ENCODE measurements at regions not wholly inside any gene's neighbourhood (a gene's known extent, or its start where the extent isn't known, plus 50 kb on each side); places are given as distances from the start of the nearest gene placed in this dataset.
A peak's percentile ranks its signal among the peaks of the same experiment; 100 is the strongest.
"Not testable (repeated sequence)": the region's sequence is repeated elsewhere in the genome, so short reads cannot be mapped to it uniquely, and the experiment has no call there.

DNA sequence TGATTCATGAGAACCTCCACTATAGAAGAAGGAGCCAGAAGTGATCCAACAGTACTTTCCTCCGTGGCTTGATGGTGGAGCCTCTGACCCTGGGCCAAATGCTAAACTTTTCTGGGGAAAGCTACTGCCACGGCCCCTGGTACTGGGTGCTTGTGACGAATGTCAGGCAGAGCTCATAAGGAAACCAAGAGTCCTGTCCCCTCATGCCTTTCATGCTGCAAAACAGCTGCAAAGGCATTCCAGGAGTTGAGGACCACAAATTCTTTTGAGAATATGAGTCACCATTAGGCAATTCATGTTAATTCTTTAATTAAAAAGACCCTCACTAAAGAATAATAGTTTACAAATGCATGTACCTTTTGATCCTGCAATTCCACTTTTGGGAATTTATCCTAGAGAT, 700.4 kb upstream of the FAM241A start:
- H3K4me1 ChIP-seq (ENCODE audit: control insufficient read depth, insufficient read depth, low read length, unreplicated experiment); H3K36me3 ChIP-seq (ENCODE audit: insufficient read depth, low read length); H3K4me3 ChIP-seq (ENCODE audit: low read depth, low read length); H3K27ac ChIP-seq (ENCODE audit: low read depth, low read length); H3K79me2 ChIP-seq (ENCODE audit: control insufficient read depth, insufficient read depth, low read length, unreplicated experiment); H2AFZ ChIP-seq (ENCODE audit: low read length, unreplicated experiment); H3K27me3 ChIP-seq (ENCODE audit: insufficient read depth, low read length): not testable (repeated sequence)

DNA sequence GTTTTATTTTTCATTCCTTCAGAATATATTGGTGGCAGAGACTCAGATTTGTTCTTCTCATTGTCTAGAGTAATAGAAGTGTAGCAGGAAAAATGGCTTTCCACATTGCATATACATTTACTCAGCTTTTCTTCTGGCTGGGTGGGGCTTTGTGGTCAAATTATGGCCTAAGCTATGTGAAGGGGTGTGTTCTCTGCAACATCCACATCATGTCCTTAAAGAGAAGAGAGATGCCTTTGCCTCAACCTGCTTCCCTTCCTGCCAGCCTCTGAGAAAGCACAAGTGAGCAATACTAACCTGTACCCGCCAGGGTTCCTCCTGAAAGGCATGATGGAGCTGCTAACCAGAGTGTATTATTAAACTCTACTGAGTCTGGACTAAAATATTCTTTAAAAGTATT, 695.6 kb upstream of the FAM241A start:
- Histone ChIP-seq H3K4me3 (ENCODE audit: low read depth, low read length) (no peak overlapping the region), H3K27ac (ENCODE audit: low read depth, low read length) (no peak overlapping the region), H3K4me1 (ENCODE audit: control insufficient read depth, insufficient read depth, low read length, unreplicated experiment) (no peaks in the 10 kb centered on the region), H3K27me3 (ENCODE audit: insufficient read depth, low read length) (no peaks in the 10 kb centered on the region), H2AFZ (ENCODE audit: low read length, unreplicated experiment) (no peak overlapping the region), H3K79me2 (ENCODE audit: control insufficient read depth, insufficient read depth, low read length, unreplicated experiment) (no peaks in the 10 kb centered on the region), H3K36me3 (ENCODE audit: insufficient read depth, low read length) (no peaks in the 10 kb centered on the region)

DNA sequence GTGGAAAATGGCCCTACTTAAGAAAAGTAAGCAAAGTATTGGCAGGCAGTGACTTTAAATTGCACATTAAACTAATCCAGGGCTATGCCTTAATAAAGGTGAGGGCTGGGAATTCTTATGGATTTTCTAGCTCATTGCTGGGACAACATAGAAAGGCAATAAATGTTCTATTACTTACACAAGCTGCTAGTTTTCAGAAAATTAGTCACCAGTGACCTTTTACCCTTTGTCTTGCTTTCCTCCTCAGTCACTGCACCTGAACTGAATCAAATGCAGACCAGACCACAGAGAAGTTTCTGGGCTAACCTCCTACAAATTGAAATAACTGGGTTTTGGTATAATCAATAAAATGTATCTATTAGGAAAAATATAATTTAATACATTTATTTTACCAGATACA, 694.4 kb upstream of the FAM241A start:
- Histone ChIP-seq H2AFZ (ENCODE audit: low read length, unreplicated experiment) (no peak overlapping the region), H3K27me3 (ENCODE audit: insufficient read depth, low read length) (no peaks in the 10 kb centered on the region), H3K4me1 (ENCODE audit: control insufficient read depth, insufficient read depth, low read length, unreplicated experiment) (no peaks in the 10 kb centered on the region), H3K27ac (ENCODE audit: low read depth, low read length) (no peak overlapping the region), H3K79me2 (ENCODE audit: control insufficient read depth, insufficient read depth, low read length, unreplicated experiment) (no peaks in the 10 kb centered on the region), H3K36me3 (ENCODE audit: insufficient read depth, low read length) (no peaks in the 10 kb centered on the region), H3K4me3 (ENCODE audit: low read depth, low read length) (no peak overlapping the region)

DNA sequence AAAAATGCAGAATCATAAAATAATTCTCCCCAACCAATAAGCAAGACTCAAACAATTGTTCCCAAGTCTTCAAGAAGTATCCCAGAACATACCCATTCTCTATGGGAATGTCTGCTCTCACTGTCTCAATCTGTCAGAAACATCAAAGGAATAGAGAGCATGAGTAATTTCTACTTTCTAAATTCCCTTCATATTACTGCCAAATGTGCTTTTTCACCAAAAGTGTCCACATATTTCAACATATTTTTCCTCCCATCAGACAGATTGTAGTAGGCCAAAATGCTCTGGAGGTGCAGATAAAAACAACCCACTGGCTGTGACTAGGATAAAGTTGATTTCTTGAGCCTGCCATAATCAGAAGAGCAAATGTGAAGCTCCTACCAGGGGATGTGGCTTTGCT, 692.0 kb upstream of the FAM241A start:
- Histone ChIP-seq H3K27ac (ENCODE audit: low read depth, low read length) (no peak overlapping the region), H3K4me1 (ENCODE audit: control insufficient read depth, insufficient read depth, low read length, unreplicated experiment) (no peaks in the 10 kb centered on the region), H3K79me2 (ENCODE audit: control insufficient read depth, insufficient read depth, low read length, unreplicated experiment) (no peaks in the 10 kb centered on the region), H3K27me3 (ENCODE audit: insufficient read depth, low read length) (no peaks in the 10 kb centered on the region), H2AFZ (ENCODE audit: low read length, unreplicated experiment) (no peak overlapping the region), H3K4me3 (ENCODE audit: low read depth, low read length) (no peak overlapping the region), H3K36me3 (ENCODE audit: insufficient read depth, low read length) (no peaks in the 10 kb centered on the region)

DNA sequence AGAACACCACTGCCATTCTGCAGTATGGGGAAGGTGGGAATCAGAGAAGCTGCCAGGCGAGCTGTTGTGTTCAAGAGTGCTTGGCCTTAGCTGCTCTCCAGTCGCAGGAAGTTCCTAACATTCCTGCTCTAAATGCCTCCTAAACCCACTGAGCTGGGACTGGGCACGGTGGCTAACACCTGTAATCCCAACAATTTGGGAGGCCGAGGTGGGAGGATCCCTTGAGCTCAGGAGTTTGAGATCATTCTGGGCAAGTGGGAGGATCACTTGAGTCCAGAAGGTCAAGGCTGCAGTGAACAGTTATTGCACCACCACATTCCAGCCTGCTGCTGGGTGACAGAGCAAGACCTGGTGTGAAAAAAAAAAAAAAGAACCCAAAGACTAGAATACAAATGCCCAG, 690.3 kb upstream of the FAM241A start:
- Histone ChIP-seq H3K27me3 (ENCODE audit: insufficient read depth, low read length) (no peaks in the 10 kb centered on the region), H3K79me2 (ENCODE audit: control insufficient read depth, insufficient read depth, low read length, unreplicated experiment) (no peaks in the 10 kb centered on the region), H3K36me3 (ENCODE audit: insufficient read depth, low read length) (no peaks in the 10 kb centered on the region), H3K27ac (ENCODE audit: low read depth, low read length) (no peak overlapping the region), H3K4me1 (ENCODE audit: control insufficient read depth, insufficient read depth, low read length, unreplicated experiment) (no peaks in the 10 kb centered on the region), H3K4me3 (ENCODE audit: low read depth, low read length) (no peak overlapping the region), H2AFZ (ENCODE audit: low read length, unreplicated experiment) (no peak overlapping the region)

DNA sequence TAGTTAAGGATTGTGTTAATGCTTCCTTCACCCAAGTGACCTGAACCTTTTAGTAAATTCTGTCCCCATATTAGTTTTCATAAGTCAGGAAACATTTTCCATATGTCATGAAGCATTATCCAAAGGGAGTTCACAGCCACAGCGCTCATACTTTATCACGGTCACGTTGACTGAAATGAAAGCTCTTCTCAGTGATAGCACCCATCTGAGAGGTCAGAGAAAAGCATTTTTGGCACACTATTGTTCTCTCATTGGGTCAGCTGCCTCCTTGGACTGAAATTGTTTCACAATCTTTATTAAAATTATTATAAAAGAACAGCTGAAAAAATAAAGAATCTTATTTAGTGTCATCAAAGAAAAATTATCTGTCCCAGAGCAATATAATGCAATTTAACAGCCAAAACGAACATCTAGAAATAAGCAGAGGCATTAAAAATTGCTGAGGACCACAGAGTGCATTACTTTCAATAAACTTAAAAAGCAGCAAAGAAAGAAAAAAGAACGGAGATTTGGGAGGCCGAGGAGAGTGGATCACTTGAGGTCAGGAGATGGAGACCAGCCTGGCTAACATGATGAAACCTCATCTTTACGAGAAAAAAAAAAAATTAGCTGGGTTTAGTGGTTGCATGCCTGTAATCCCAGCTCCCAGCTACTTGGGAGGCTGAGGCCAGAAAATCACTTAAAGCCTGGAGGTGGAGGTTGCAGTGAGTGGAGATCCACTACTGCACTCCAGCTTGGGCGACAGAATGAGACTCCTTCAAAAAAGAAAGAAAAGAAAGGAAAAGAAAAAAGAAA, 680.8 kb upstream of the FAM241A start:
- Histone ChIP-seq H3K4me3 (ENCODE audit: low read depth, low read length) (peak overlapping the region; percentile 37), H3K4me1 (ENCODE audit: control insufficient read depth, insufficient read depth, low read length, unreplicated experiment) (no peaks in the 10 kb centered on the region), H3K36me3 (ENCODE audit: insufficient read depth, low read length) (no peaks in the 10 kb centered on the region), H3K27ac (ENCODE audit: low read depth, low read length) (no peak overlapping the region), H2AFZ (ENCODE audit: low read length, unreplicated experiment) (no peak overlapping the region), H3K27me3 (ENCODE audit: insufficient read depth, low read length) (no peaks in the 10 kb centered on the region), H3K79me2 (ENCODE audit: control insufficient read depth, insufficient read depth, low read length, unreplicated experiment) (no peaks in the 10 kb centered on the region)

DNA sequence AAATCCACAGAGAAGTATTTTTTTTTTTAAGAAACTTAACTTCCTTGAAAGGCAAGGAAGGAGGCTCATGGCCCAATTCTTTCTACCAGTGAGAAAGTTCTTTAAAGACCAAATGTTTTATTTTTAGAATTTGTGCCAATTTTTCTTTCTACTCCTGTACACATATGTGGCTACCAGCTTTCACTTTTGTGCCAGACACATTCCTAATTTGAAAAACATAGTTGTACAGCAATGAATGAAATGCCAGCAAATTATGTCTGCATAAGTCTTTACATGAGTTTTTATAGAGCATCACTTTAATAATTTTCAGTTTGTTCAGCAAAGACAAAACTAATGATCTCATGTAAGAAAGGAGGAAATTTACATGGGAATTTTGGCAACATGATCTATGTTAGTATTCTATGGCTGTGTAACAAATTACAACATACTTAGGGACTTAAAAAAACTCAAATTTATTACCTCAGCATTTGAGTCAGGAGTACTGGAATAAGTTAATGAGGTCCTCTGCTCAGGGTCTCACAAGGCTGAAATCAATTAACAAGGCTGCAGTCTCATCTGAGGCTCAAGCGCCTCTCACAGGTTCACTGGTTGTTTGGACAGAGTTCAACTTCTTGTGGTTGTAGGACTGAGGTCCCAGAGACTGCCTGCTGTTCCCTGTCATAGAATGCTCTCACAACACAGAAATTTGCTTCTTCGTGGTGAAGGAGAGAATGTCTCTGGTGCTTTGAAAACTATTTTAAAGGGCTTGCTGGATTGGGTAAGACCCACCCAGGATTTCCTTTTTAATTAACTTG, 678.2 kb upstream of the FAM241A start:
- no peaks in the 10 kb centered on the region for H3K27me3 ChIP-seq (ENCODE audit: insufficient read depth, low read length)

DNA sequence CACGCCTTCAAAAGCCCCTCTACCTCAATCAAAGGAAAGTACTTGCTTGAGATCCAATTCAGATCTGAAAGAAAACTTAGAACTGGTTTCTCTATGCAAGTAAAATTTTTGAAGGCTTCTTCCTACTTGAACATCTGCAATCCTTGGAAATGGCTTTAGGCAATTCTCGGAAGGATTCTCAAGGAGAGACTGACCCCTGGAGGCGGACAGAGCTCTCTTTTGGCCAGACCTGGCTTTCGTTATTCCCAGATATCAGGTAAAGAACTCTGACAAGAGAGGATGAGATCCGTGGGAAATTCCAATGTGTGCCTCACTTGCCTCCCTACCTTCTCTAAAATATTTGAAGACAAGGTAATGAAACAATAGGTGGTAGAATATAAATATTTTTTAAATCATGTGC, 670.3 kb upstream of the FAM241A start:
- no peak overlapping the region for H3K4me3 ChIP-seq (ENCODE audit: low read depth, low read length)
- 0 out of 2 replicates have a peak, but pooled peaks cover 5% of the 10 kb centered on the region for H3K27me3 ChIP-seq (ENCODE audit: insufficient read depth, low read length)
- H3K36me3 ChIP-seq (ENCODE audit: insufficient read depth, low read length): no peaks in the 10 kb centered on the region
- no peaks in the 10 kb centered on the region for H3K79me2 ChIP-seq (ENCODE audit: control insufficient read depth, insufficient read depth, low read length, unreplicated experiment)
- no peak overlapping the region for H3K27ac ChIP-seq (ENCODE audit: low read depth, low read length)
- no peaks in the 10 kb centered on the region for H3K4me1 ChIP-seq (ENCODE audit: control insufficient read depth, insufficient read depth, low read length, unreplicated experiment)
- H2AFZ ChIP-seq (ENCODE audit: low read length, unreplicated experiment): no peak overlapping the region

More for the DNA sequence above, 678.2 kb upstream of the FAM241A start:
- Histone ChIP-seq H3K79me2 (ENCODE audit: control insufficient read depth, insufficient read depth, low read length, unreplicated experiment) (no peaks in the 10 kb centered on the region), H3K4me3 (ENCODE audit: low read depth, low read length) (no peak overlapping the region), H2AFZ (ENCODE audit: low read length, unreplicated experiment) (no peak overlapping the region), H3K4me1 (ENCODE audit: control insufficient read depth, insufficient read depth, low read length, unreplicated experiment) (no peaks in the 10 kb centered on the region), H3K36me3 (ENCODE audit: insufficient read depth, low read length) (no peaks in the 10 kb centered on the region), H3K27ac (ENCODE audit: low read depth, low read length) (no peak overlapping the region)

DNA sequence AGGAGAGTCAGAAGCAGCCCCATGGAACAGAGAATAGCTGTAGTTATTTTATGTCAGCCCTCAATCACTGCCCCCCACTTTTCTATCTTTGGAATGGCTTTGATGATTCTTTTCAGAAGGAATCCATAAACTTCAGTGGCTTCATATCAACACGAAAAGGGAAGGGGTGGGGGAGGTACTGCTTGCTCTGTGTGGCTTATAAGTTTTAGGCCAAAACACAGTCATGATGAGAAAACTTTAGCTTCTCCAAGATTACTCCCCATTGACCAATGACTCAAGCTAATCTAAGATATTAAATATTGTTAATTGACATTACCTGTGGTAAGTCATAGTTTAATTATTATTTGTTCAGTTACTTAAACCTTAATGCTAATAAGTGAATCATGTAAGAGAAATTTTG, 669.6 kb upstream of the FAM241A start:
- no peak overlapping the region for H3K27ac ChIP-seq (ENCODE audit: low read depth, low read length)
- peaks cover 6% of the 10 kb centered on the region; the same call in 1 of the 2 replicates for H3K27me3 ChIP-seq (ENCODE audit: insufficient read depth, low read length)
- no peaks in the 10 kb centered on the region for H3K4me1 ChIP-seq (ENCODE audit: control insufficient read depth, insufficient read depth, low read length, unreplicated experiment)
- no peak overlapping the region for H2AFZ ChIP-seq (ENCODE audit: low read length, unreplicated experiment)
- no peak overlapping the region for H3K4me3 ChIP-seq (ENCODE audit: low read depth, low read length)
- no peaks in the 10 kb centered on the region for H3K79me2 ChIP-seq (ENCODE audit: control insufficient read depth, insufficient read depth, low read length, unreplicated experiment)
- H3K36me3 ChIP-seq (ENCODE audit: insufficient read depth, low read length): no peaks in the 10 kb centered on the region

DNA sequence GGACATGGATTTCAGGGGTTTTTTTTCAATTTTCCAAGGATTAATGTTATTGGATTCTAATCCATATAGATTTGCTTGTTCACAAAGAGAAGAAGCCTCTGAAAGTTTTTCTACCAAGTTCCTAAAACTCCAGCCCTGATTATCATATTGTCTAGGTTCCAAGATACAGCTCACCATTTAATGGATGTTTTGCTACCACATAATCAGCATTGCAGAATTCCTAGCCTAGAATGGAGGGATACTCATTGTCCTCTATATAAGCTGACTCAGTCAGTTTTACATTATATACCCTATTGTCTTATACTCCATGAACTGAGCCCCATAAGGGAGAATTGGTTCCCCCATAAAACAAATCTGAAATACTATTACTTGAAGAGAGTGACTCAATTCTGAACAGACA, 664.7 kb upstream of the FAM241A start:
- H3K27me3 ChIP-seq (ENCODE audit: insufficient read depth, low read length): peaks cover 13% of the 10 kb centered on the region; the same call in 1 of the 2 replicates
- no peaks in the 10 kb centered on the region for H3K4me1 ChIP-seq (ENCODE audit: control insufficient read depth, insufficient read depth, low read length, unreplicated experiment)
- H3K36me3 ChIP-seq (ENCODE audit: insufficient read depth, low read length): no peaks in the 10 kb centered on the region
- no peak overlapping the region for H2AFZ ChIP-seq (ENCODE audit: low read length, unreplicated experiment)
- no peaks in the 10 kb centered on the region for H3K79me2 ChIP-seq (ENCODE audit: control insufficient read depth, insufficient read depth, low read length, unreplicated experiment)
- H3K27ac ChIP-seq (ENCODE audit: low read depth, low read length): no peak overlapping the region
- H3K4me3 ChIP-seq (ENCODE audit: low read depth, low read length): no peak overlapping the region
